ENCODE measurements at regions not wholly inside any gene's neighbourhood (a gene's known extent, or its start where the extent isn't known, plus 50 kb on each side); places are given as distances from the start of the nearest gene placed in this dataset.

- no peak overlapping the region for H3K4me3 ChIP-seq (replicated peaks; ENCODE audit: insufficient read depth, low read length)
- peaks cover 2% of the 10 kb centered on the region for H3K27me3 ChIP-seq (ENCODE audit: insufficient read depth, poor library complexity, severe bottlenecking)
- H3K27ac ChIP-seq (replicated peaks): no peak overlapping the region
- TF ChIP-seq POLR2AphosphoS5 (IDR thresholded peaks at IDR 0.05; ENCODE audit: low read depth): no peak
- no peak for TF ChIP-seq GABPA (IDR thresholded peaks at IDR 0.05; ENCODE audit: low read depth)
- TF ChIP-seq REST (IDR thresholded peaks at IDR 0.05; ENCODE audit: insufficient replicate concordance, low read depth): no peak
- no peak for TF ChIP-seq CTCF (IDR thresholded peaks at IDR 0.05; ENCODE audit: insufficient read depth, low read length)
- no peak for DNase-seq (ENCODE audit: low read depth in 1 of 2, low spot score in 1 of 2)
Observed at GRCh38 chr1:226470921-226471866, 63.3 kb upstream of the PARP1 start.

- no peak for DNase-seq (ENCODE audit: low read depth in 1 of 2, low spot score in 1 of 2)
- Histone ChIP-seq H3K4me3 (replicated peaks; ENCODE audit: insufficient read depth, low read length) (no peak overlapping the region), H3K27me3 (ENCODE audit: insufficient read depth, poor library complexity, severe bottlenecking) (no peaks in the 10 kb centered on the region), H3K27ac (replicated peaks) (no peak overlapping the region)
- TF ChIP-seq GABPA (IDR thresholded peaks at IDR 0.05; ENCODE audit: low read depth) (no peak), REST (IDR thresholded peaks at IDR 0.05; ENCODE audit: insufficient replicate concordance, low read depth) (no peak), CTCF (IDR thresholded peaks at IDR 0.05; ENCODE audit: insufficient read depth, low read length) (no peak), POLR2AphosphoS5 (IDR thresholded peaks at IDR 0.05; ENCODE audit: low read depth) (no peak), SPI1 (IDR thresholded peaks at IDR 0.05; ENCODE audit: borderline replicate concordance, low read depth) (no peak)
Observed at GRCh38 chr1:226473325-226473724, 65.4 kb upstream of the PARP1 start.

- no peak for TF ChIP-seq POLR2AphosphoS5 (IDR thresholded peaks at IDR 0.05; ENCODE audit: low read depth)
- no peak for TF ChIP-seq CTCF (IDR thresholded peaks at IDR 0.05; ENCODE audit: insufficient read depth, low read length)
- TF ChIP-seq SPI1 (IDR thresholded peaks at IDR 0.05; ENCODE audit: borderline replicate concordance, low read depth): no peak
- no peak for TF ChIP-seq GABPA (IDR thresholded peaks at IDR 0.05; ENCODE audit: low read depth)
- no peak for TF ChIP-seq REST (IDR thresholded peaks at IDR 0.05; ENCODE audit: insufficient replicate concordance, low read depth)
- Histone ChIP-seq H3K27me3 (ENCODE audit: insufficient read depth, poor library complexity, severe bottlenecking) (no peaks in the 10 kb centered on the region), H3K4me3 (replicated peaks; ENCODE audit: insufficient read depth, low read length) (no peak overlapping the region), H3K27ac (replicated peaks) (no peak overlapping the region)
- DNase-seq (ENCODE audit: low read depth in 1 of 2, low spot score in 1 of 2): no peak
Observed at GRCh38 chr1:226474041-226474440, 66.1 kb upstream of the PARP1 start.

All from HL-60 (cell line).